ENCODE measurements at regions not wholly inside any gene's neighbourhood (a gene's known extent, or its start where the extent isn't known, plus 50 kb on each side); places are given as distances from the start of the nearest gene placed in this dataset.

DNA sequence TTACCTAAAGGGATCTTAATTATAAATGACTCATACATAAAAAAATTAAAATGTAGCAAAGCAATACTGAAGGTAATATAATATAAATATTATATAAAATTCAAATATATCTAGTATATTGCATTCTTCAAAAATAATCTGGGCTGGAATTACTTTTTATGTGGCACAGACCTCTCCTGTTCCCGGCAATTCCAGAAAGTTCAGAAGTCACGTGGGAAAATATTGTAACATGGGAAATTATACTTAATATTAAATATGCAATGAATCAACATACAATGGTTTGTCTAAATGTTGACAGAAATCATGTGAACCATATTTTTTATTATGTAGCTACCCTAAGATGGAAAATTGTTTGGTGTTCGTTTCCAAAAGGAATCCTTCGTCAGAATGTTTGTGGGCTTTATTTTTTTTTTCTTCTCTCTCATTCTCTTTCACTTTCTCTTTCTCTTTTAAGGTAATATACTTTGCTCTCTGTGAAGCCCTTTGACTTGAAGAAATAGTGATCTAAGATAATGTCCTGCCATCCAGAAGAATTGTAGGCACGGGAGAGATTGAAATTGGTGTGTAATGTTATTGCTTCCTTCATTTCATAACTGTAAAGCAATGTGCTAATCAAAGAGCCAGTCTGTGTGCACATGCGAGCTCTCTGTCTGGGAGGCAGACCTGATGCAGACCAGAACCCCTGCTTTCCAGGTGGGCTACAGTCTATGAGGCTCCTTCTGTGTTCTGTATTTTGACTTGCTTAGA, 559.4 kb downstream of the NR2F2 start:
- TF ChIP-seq EP300 (IDR thresholded peaks at IDR 0.05; ENCODE audit: borderline replicate concordance) (no peak), YY1 (IDR thresholded peaks at IDR 0.05; ENCODE audit: low read depth) (no peak), RAD21 (IDR thresholded peaks at IDR 0.05; ENCODE audit: low read depth) (no peak), TEAD4 (IDR thresholded peaks at IDR 0.05) (no peak), CREB1 (IDR thresholded peaks at IDR 0.05; ENCODE audit: low read depth) (no peak)
- TF ChIP-seq, protein P1, sequence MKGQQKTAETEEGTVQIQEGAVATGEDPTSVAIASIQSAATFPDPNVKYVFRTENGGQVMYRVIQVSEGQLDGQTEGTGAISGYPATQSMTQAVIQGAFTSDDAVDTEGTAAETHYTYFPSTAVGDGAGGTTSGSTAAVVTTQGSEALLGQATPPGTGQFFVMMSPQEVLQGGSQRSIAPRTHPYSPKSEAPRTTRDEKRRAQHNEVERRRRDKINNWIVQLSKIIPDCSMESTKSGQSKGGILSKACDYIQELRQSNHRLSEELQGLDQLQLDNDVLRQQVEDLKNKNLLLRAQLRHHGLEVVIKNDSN (IDR thresholded peaks at IDR 0.05), result no peak
- TF ChIP-seq, protein P2, sequence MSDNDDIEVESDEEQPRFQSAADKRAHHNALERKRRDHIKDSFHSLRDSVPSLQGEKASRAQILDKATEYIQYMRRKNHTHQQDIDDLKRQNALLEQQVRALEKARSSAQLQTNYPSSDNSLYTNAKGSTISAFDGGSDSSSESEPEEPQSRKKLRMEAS (IDR thresholded peaks at IDR 0.05), result no peak
